ENCODE measurements at regions not wholly inside any gene's neighbourhood (a gene's known extent, or its start where the extent isn't known, plus 50 kb on each side); places are given as distances from the start of the nearest gene placed in this dataset.

DNA sequence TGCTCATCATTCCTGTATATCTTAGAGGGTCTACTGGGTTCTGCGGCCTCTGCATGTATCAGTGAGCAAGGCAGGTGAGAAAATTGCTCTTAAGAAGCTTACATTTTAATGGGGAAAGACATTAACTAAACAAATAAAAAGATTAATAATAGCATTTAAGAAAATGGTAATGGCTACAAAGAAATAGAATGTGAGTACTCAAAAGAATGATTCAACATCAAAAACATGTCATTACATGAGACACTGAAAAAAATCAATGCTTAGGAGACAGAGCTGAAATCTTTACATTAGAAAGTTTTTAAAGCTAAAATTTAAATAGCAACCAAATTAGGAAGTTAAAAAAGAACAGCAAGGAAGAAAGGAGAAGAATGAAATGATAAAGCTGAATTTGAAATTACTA, 146.9 kb upstream of the PHACTR1 start:
- peaks cover 4% of the 10 kb centered on the region for H3K27me3 Mint-ChIP-seq
- H3K4me1 Mint-ChIP-seq (ENCODE audit: low read depth) = no peaks in the 10 kb centered on the region
- no peak overlapping the region for H3K4me3 Mint-ChIP-seq
- no peak for DNase-seq
- ATAC-seq = no peak
- TF ChIP-seq, protein P1, sequence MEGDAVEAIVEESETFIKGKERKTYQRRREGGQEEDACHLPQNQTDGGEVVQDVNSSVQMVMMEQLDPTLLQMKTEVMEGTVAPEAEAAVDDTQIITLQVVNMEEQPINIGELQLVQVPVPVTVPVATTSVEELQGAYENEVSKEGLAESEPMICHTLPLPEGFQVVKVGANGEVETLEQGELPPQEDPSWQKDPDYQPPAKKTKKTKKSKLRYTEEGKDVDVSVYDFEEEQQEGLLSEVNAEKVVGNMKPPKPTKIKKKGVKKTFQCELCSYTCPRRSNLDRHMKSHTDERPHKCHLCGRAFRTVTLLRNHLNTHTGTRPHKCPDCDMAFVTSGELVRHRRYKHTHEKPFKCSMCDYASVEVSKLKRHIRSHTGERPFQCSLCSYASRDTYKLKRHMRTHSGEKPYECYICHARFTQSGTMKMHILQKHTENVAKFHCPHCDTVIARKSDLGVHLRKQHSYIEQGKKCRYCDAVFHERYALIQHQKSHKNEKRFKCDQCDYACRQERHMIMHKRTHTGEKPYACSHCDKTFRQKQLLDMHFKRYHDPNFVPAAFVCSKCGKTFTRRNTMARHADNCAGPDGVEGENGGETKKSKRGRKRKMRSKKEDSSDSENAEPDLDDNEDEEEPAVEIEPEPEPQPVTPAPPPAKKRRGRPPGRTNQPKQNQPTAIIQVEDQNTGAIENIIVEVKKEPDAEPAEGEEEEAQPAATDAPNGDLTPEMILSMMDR (IDR thresholded peaks at IDR 0.05) = no peak
- CTCF ChIA-PET = no interaction called here
- H3K27ac Mint-ChIP-seq = no peak overlapping the region
- no peaks in the 10 kb centered on the region for H3K9me3 Mint-ChIP-seq
- intact Hi-C loops (cut with micrococcal nuclease) = no loop called here
- H3K36me3 Mint-ChIP-seq (ENCODE audit: low read depth) = no peaks in the 10 kb centered on the region
- POLR2A ChIA-PET = no interaction called here

- no peak overlapping the region for H3K4me3 Mint-ChIP-seq
- ATAC-seq (no peak), DNase-seq (no peak)
- intact Hi-C loops (cut with micrococcal nuclease) = no loop called here
- ChIA-PET CTCF (no interaction called here), POLR2A (no interaction called here)
- no peaks in the 10 kb centered on the region for H3K36me3 Mint-ChIP-seq (ENCODE audit: low read depth)
- no peak overlapping the region for H3K27ac Mint-ChIP-seq
- TF ChIP-seq, protein P1 (IDR thresholded peaks at IDR 0.05) = no peak
- H3K4me1 Mint-ChIP-seq (ENCODE audit: low read depth) = no peaks in the 10 kb centered on the region
- H3K27me3 Mint-ChIP-seq = peaks cover 5% of the 10 kb centered on the region
- no peaks in the 10 kb centered on the region for H3K9me3 Mint-ChIP-seq
Observed at GRCh38 chr6:12570461-12571030, 146.0 kb upstream of the PHACTR1 start.

GRCh38 chr6:12572896-12573827, 143.4 kb upstream of the PHACTR1 start:
- Mint-ChIP-seq H3K27ac (no peak overlapping the region), H3K36me3 (ENCODE audit: low read depth) (no peaks in the 10 kb centered on the region), H3K9me3 (no peaks in the 10 kb centered on the region), H3K4me3 (no peak overlapping the region), H3K4me1 (ENCODE audit: low read depth) (no peaks in the 10 kb centered on the region), H3K27me3 (peaks cover 3% of the 10 kb centered on the region)
- DNase-seq = no peak
- intact Hi-C loops (cut with micrococcal nuclease) = no loop called here
- ATAC-seq = no peak
- ChIA-PET CTCF (no interaction called here), POLR2A (no interaction called here)
- TF ChIP-seq, protein P1 (IDR thresholded peaks at IDR 0.05) = no peak

- intact Hi-C loops (cut with micrococcal nuclease) = no loop called here
- Mint-ChIP-seq H3K36me3 (ENCODE audit: low read depth) (no peaks in the 10 kb centered on the region), H3K4me1 (ENCODE audit: low read depth) (no peaks in the 10 kb centered on the region), H3K9me3 (no peaks in the 10 kb centered on the region), H3K27me3 (peaks cover 3% of the 10 kb centered on the region), H3K4me3 (no peak overlapping the region), H3K27ac (no peak overlapping the region)
- no peak for DNase-seq
- no peak for ATAC-seq
- ChIA-PET POLR2A (no interaction called here), CTCF (no interaction called here)
- TF ChIP-seq, protein P1 (IDR thresholded peaks at IDR 0.05) = no peak
Observed at GRCh38 chr6:12575961-12576360, 140.6 kb upstream of the PHACTR1 start.

- TF ChIP-seq, protein P1 (IDR thresholded peaks at IDR 0.05) = no peak
- Mint-ChIP-seq H3K4me1 (ENCODE audit: low read depth) (no peaks in the 10 kb centered on the region), H3K36me3 (ENCODE audit: low read depth) (no peaks in the 10 kb centered on the region), H3K27me3 (peaks cover 3% of the 10 kb centered on the region), H3K27ac (no peak overlapping the region), H3K4me3 (no peak overlapping the region), H3K9me3 (no peaks in the 10 kb centered on the region)
- ATAC-seq (no peak), DNase-seq (no peak)
- intact Hi-C loops (cut with micrococcal nuclease) = no loop called here
- CTCF ChIA-PET = no interaction called here
- POLR2A ChIA-PET = no interaction called here
Observed at GRCh38 chr6:12576389-12576788, 140.2 kb upstream of the PHACTR1 start.

Data from activated CD8-positive, alpha-beta T cell treated with anti-CD3 and anti-CD28 coated beads for 36 hours (primary cell).